HL-60/S4 (cell line): ENCODE measurements at regions not wholly inside any gene's neighbourhood (a gene's known extent, or its start where the extent isn't known, plus 50 kb on each side); places are given as distances from the start of the nearest gene placed in this dataset.
"Not testable (repeated sequence)": the region's sequence is repeated elsewhere in the genome, so short reads cannot be mapped to it uniquely, and the experiment has no call there.

Experiments used
- in situ Hi-C: fragments of 300-500 bp; cut with MboI; formaldehyde crosslinking; loops from 2 replicates; pipeline ENCODE4 v1.14.3; 2022; ENCODE audit warnings: low sequenced_read_pairs

DNA sequence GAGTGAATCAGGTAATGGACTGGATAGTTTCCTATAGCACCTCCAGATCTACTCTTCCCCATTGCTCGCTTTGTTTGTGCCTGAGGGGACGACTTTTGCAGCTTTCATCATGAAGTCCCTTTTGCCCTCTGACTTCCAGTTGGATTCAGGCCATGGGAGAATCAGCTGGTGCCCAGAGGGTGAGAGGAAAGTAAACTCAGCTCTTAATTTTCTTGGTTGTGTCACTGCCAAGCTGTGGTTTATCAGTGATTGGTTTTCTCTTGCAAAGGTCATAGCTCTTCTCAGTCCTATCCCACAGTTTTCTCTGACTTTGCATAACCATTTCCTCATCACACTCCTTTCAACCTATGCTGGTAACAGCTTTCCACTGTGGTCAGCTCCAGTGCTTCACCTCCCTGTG, 200.1 kb downstream of the KCNJ2 start:
- in situ Hi-C loops = no loop called here

DNA sequence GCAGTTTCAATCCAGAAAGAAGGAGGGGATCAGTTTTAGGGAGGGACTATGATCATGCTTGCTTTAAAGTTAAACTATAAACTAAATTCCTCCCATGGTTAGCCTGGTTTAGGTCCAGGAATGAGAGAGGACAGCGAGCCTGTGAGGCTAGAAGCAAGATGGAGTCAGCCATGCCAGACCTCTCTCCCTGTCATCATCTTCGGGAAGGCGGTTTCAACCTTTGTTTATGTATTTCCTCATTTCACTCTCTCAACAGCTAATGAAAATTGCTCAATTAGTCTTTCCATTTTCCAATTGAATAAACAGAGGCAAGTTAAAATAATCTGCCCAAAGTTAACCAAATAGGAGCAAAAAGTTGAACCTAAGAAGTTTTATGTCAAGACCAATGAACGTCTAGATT, 201.5 kb downstream of the KCNJ2 start:
- in situ Hi-C loops = no loop called here

- in situ Hi-C loops = no loop called here
Observed at GRCh38 chr17:70373369-70373768, 204.0 kb downstream of the KCNJ2 start.

DNA sequence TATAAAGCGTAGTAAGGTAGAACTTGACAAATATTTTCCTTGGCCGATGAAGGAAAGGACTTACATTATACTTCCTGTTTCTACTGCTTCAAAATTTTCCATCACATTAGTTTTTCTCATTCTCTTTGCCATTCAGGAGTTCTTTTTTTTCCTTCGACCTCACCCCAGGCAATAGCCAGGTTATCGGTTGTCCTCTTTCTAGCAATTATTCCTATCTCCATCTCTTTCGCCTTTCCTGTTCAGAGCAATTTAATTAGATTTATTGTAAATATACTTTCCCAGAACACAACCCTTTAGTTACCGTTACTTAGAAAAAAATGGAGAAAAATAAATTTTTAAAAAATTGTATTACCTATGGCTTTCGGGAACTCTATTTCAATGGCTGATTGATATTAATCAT, 205.2 kb downstream of the KCNJ2 start:
- in situ Hi-C loops = no loop called here

DNA sequence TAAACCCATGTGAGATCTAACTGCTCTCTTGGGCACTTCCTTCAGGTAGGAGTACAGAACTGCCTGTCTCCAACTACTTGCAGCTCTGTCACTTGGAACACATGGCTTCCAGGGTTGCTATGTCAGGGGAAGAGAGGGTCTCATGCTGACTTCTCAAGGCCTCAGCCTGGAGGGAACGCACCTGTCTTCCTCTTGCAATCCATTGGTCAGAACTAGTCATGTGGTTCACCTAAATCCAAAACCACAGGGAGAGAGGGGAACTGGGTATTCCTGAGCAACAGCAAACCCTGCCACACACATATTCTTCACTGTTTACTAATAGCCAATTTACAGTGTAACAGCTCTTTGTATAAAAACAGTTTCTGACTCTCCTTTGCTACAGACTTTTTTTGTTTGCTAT, 206.1 kb downstream of the KCNJ2 start:
- in situ Hi-C loops = no loop called here

DNA sequence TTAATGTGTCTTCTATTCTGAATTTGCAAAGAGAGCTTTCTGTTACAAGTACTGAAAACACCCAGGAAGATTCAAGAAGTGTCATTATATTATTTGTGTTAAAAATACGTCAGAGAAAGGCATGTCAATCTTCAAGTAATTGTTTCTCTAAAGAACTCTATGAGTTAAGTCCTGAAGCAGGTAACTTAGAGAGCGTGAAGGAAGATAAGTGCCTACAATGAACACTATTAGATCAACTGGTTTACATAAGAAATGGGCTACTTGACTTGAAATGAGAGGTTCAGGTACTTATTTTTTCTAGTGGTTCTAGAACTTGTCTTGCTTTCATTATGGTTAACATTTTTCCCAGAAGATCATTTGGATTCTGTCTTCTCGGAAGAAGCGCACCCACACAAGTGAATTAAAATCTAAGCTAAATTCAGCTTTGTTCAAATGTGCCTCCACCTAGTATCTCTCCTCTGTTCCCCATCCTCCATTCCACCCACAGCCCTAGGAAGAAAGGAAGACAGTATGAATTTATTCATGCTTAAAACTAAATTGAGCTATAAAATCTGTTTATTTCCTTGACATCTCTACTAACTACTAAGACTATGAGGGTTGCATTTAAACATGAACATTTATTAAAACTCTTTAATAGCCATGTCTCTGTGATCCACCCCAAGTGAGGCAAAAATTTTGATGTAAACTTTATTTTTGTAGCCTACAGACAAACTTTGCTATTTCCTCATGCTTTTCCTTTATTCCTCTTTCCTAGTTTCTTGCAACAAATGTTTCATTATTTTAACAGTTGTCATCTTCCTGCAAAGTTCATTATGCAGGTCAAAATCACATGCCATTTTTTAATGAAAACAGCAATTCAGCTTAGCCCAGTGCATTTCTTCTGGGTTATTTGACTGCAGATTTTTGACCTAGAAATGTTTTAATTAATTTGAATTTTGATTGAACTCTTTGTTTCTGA, 206.8 kb downstream of the KCNJ2 start:
- in situ Hi-C loops = no loop called here

GRCh38 chr17:70377654-70378053, 208.3 kb downstream of the KCNJ2 start:
- in situ Hi-C loops = no loop called here

- in situ Hi-C loops = no loop called here
Observed at GRCh38 chr17:70378076-70378475, 208.7 kb downstream of the KCNJ2 start.

- in situ Hi-C loops = no loop called here
Observed at GRCh38 chr17:70379945-70380344, 210.6 kb downstream of the KCNJ2 start.

DNA sequence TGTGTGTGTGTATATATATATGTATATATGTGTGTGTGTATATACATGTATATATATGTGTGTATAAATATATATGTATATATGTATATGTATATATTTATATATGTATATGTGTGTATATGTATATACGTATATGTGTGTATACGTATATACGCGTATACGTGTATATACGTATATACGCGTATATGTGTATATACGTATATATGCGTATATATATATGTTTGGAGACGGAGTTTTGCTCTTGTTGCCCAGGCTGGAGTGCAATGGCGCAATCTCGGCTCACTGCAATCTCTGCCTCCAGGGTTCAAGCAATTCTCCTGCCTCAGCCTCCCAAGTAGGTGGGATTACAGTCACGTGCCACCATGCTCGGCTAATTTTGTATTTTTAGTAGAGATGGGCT, 212.6 kb downstream of the KCNJ2 start:
- in situ Hi-C loops = not testable (repeated sequence)

DNA sequence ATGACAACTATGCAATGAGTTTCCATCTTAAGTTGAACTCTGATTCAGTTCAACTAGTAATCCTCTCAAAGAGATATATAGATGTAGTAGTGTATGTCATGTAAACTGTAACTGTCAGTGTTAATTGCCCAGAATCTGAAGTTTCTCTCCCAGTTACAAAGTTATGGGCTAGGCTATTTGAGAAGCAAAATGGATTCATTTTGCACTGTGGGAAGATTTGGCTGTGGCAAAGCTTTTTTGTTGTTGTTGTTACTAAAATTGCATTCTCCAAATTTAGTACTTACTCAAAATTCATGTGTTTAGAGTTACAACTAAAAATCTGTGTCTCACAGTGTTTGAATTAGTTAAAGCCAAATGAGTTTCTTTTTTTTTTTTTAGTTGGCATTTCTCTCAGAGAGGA, 219.0 kb downstream of the KCNJ2 start:
- in situ Hi-C loops = no loop called here

DNA sequence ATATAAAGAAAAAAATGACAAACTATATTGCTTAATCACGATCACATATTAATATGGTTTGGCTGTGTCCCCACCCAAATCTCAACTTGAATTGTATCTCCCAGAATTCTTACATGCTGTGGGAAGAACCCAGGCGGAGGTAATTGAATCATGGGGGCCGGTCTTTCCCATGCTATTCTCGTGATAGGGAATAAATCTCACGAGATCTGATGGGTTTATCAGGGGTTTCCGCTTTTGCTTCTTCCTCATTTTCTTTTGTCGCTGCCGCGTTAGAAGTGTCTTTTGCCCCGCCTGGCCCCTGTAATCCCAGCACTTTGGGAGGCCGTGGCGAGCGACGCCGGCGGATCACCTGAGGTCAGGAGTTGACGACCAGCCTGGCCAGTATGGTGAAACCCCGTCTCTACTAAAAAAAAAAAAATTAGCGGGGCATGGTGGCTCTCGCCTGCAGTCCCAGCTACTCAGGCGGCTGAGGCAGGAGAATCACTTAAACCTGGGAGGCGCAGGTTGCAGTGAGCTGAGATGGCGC, 220.0 kb downstream of the KCNJ2 start:
- in situ Hi-C loops = not testable (repeated sequence)

DNA sequence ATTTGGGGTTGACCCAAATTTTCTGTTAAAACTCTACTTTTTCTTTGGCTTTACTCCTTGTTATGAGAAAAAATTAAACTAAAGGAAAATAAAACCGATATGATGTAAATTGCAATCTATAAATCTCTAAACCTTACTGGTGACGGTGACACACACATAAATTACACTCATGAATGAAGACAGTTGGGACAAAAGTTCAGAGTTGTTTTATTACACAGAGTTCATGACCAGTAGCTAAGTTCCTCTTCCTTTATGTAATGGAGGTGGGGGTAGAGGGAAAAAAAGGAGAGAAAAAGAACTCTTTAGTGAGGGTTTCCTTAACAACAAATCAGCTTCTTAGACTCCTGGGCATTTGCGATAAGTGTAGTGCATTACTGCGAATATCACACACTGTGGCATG, 220.7 kb downstream of the KCNJ2 start:
- in situ Hi-C loops = no loop called here

- in situ Hi-C loops = no loop called here
Observed at GRCh38 chr17:70394473-70395232, 225.3 kb downstream of the KCNJ2 start.

DNA sequence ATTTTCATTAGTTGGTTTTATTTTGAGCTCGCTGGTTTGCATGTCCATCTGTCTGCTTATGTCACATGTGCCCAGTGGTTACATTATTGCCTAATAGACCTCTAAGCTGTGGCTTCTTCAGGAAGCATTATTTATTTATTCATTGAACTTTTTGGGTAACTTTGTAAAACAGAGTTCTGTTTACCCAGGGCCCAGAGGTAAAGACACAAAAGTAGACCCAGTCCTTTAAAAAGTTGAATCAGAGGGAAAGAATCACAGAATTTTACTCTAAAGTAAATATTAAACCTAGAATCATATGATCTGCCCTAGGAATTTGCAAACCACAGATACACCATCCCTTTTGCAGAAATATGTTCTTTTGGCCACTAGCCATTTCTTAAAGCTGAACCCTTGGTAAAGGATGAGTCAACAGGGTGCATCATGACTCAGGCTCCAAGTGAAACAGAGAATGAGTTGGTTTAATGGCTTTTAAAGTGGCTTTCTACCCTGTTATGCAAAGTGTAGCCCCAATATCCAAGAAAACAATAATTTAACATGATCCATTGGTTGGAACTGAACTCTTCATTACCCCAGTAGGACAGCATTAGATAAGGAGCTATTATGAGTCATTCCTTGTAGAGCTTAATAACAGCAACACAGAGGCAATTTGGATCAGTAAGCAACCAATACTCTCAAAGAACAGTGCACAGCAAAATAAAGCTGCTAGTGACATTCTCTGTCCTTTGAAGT, 236.3 kb downstream of the KCNJ2 start:
- in situ Hi-C loops = no loop called here

DNA sequence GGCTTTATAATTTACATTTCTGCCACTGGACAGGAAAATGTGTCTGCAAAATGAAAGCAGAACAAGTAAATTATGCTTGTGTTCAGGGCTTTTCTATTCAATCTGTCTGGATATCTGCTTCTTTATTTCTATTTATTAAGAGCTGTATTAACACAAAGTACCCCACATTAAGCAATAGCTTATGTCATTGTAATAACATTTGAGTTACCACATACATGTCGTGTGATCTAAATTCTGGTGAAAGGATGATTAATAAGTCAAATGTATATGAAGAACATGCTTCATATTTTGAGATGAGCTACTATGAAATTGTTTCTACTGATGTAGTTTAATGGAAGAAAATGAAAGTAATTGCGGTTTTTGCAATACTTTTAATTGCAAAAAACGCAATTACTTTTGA, 238.2 kb downstream of the KCNJ2 start:
- in situ Hi-C loops = no loop called here

DNA sequence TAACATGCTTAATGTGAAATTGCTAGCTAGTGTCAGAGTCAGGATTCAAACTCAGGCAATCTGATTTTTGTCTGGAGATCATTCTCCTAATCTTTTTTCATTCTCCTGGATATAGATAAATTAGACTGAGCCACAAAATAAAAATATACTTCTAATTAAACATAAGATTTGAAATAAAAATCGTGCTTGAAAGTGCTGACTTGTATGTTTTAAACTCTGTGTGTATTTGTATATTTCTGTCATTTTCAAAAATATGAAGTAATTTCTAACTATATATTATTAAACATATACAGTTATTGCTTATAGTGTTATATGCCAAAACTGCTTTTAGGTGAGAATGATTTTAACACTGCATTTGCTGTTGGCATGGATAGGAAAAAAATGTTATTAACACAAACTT, 239.4 kb downstream of the KCNJ2 start:
- in situ Hi-C loops = no loop called here

GRCh38 chr17:70414300-70414699, 245.0 kb downstream of the KCNJ2 start:
- in situ Hi-C loops = no loop called here

- in situ Hi-C loops = no loop called here
Observed at GRCh38 chr17:70420861-70421445, 251.6 kb downstream of the KCNJ2 start.

GRCh38 chr17:70422862-70423261, 253.5 kb downstream of the KCNJ2 start:
- in situ Hi-C loops = no loop called here

- in situ Hi-C loops = no loop called here
Observed at GRCh38 chr17:70423562-70423961, 254.2 kb downstream of the KCNJ2 start.
